Pancreas (tissue), 10 donors: ENCODE measurements at regions not wholly inside any gene's neighbourhood (a gene's known extent, or its start where the extent isn't known, plus 50 kb on each side); places are given as distances from the start of the nearest gene placed in this dataset.

Experiments
- ATAC-seq, 4 donors: fragments of 200-7000 bp; cut with Tn5 transposase; one replicate each; pipeline versions ENCODE4 v1.8.0 to v1.9.1; 2020; ENCODE audit warnings: mild to moderate bottlenecking in 4 of 4, moderate library complexity in 4 of 4
- DNase-seq, 6 donors: peaks; one replicate each; pipeline ENCODE4 v3.0.0-alpha.2; 2020
- FAIRE-seq: peaks from 2 replicates; lab custom pipeline; 2012; peaks lifted over from hg19 to GRCh38; lab: Jason Lieb, UNC
- H3K27ac ChIP-seq, 4 donors: fragments of 200-600 bp; sonication (generic); 1 replicate in 3 of 4; 2 replicates in 1 of 4; pipeline versions ENCODE4 v1.5.0 to v1.8.0; 2020
- H3K27me3 ChIP-seq, 4 donors: fragments of 200-600 bp; one replicate each; pipeline ENCODE4 v1.8.0; 2021
- H3K36me3 ChIP-seq, 3 donors: fragments of 200-600 bp; sonication (generic) in 1 of 3; one replicate each; pipeline versions ENCODE4 v1.5.0 to v1.8.0; 2020 to 2021
- H3K4me1 ChIP-seq, 3 donors: fragments of 200-600 bp; one replicate each; pipeline ENCODE4 v1.8.0; 2021
- H3K4me3 ChIP-seq, 4 donors: fragments of 200-600 bp; sonication (generic) in 2 of 4; one replicate each; pipeline versions ENCODE4 v1.5.0 to v1.8.0; 2020 to 2021
- H3K9me3 ChIP-seq, 4 donors: fragments of 200-600 bp; one replicate each; pipeline ENCODE4 v1.8.0; 2021
- CTCF ChIP-seq, 4 donors: fragments of 200-600 bp; sonication (generic) in 3 of 4; IDR thresholded peaks; one replicate each; pipeline versions ENCODE4 v1.5.0 to v1.8.0; 2021; ENCODE audit warnings: antibody characterized with exemption in 4 of 4
- WGBS, 2 donors: extraction: QIAGEN DNeasy Blood & Tissue Kit; methylation state at CpG; one replicate each; pipeline ENCODE4 v1.1.7; 2013; 5-methylcytosine and 5-hydroxymethylcytosine counted together
- intact Hi-C, 3 donors: fragments of 100-400 bp; cut with DNase I; formaldehyde crosslinking; loops; one replicate each; pipeline versions ENCODE4 v1.11.1 to v1.14.2; 2022
- donor health status: healthy with polysubstance abuse.
- donor health status: DM: no; HTN: no; CAD: no; lungs with moderate emphysema.
- donor health status: DM: no; HTN: no; CAD: no.
- donor health status: control.
- donor health status: control.
- donor health status: Bipolar disorder and iron deficiency.
- donor health status: DM: yes; HTN: yes; CAD: no.
- donor health status: DM: no; HTN: no; CAD: no.
- donor health status: DM: no; HTN: no; CAD: no.
- donor health status: DM: yes; HTN: yes; CAD: no.

DNA sequence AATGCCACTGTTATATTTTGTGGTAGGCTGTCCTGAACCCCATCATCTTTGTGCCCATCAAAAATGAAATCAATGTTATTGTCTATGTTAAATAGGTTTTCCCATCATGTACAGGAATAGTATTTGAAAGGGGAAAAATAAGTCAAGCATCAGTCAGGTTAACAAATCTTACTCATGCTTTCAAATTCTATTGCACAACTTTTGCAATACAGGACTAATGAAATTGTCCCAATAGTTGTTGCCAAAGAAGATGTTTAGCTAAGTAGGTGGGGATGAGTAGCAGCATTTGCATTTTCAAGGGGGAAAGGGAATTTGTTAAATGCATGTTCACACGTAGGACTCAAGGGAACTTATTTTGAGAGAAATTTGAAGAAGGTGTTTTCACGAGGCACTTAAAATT is 962.1 kb downstream of the JRKL start:
- no peak for DNase-seq
- H3K4me1 ChIP-seq, result no peaks in the 10 kb centered on the region
- TF ChIP-seq CTCF (IDR thresholded peaks at IDR 0.05), result no peak
- intact Hi-C loops, result no loop called here
- no peaks in the 10 kb centered on the region for H3K9me3 ChIP-seq
- 50 to 66% methylated on average over 2 of the region's 2 CpGs for WGBS, 2 donors
- FAIRE-seq, result no peak
- H3K4me3 ChIP-seq, result no peak overlapping the region
- ATAC-seq, result no peak
- no peak overlapping the region for H3K27ac ChIP-seq
- no peaks in the 10 kb centered on the region for H3K36me3 ChIP-seq
- no peaks in the 10 kb centered on the region for H3K27me3 ChIP-seq

- TF ChIP-seq CTCF (IDR thresholded peaks at IDR 0.05), result no peak
- intact Hi-C loops, result no loop called here
- H3K27ac ChIP-seq, result no peak overlapping the region
- no peak for DNase-seq
- H3K4me1 ChIP-seq, result no peaks in the 10 kb centered on the region
- no peaks in the 10 kb centered on the region for H3K36me3 ChIP-seq
- 54% methylated on average over 1 of the region's 1 CpG for WGBS, 2 donors
- no peaks in the 10 kb centered on the region for H3K27me3 ChIP-seq
- FAIRE-seq, result no peak
- H3K9me3 ChIP-seq, result no peaks in the 10 kb centered on the region
- H3K4me3 ChIP-seq, result no peak overlapping the region
- ATAC-seq, result no peak
Observed at GRCh38 chr11:97354026-97354425, 964.2 kb downstream of the JRKL start.

DNA sequence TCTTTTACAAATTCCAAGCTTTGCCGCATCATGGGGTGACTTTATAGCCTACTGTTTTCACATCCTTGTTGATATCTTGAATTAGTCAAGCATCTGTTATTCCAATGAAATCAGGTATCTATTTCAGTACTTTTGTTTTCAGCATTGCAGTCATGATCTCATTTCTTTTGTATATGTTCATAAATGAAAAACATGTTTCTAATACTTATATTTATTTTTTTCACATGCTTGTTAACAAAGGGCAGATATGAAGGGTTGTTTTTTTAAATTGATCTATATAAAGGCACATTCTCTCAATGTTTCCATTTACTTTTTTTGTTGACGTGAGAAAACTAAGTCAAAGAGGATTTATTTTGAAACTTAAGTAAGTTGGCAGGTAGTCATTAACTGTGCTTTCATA is 964.8 kb downstream of the JRKL start:
- H3K27ac ChIP-seq, result no peak overlapping the region
- no peaks in the 10 kb centered on the region for H3K36me3 ChIP-seq
- DNase-seq (no peak), FAIRE-seq (no peak), ATAC-seq (no peak)
- WGBS, 2 donors, result 62 to 75% methylated on average over 2 of the region's 2 CpGs
- TF ChIP-seq CTCF (IDR thresholded peaks at IDR 0.05), result no peak
- no peaks in the 10 kb centered on the region for H3K27me3 ChIP-seq
- no peaks in the 10 kb centered on the region for H3K9me3 ChIP-seq
- H3K4me1 ChIP-seq, result no peaks in the 10 kb centered on the region
- intact Hi-C loops, result no loop called here
- no peak overlapping the region for H3K4me3 ChIP-seq

- no peak for TF ChIP-seq CTCF (IDR thresholded peaks at IDR 0.05)
- H3K9me3 ChIP-seq, result no peaks in the 10 kb centered on the region
- no peaks in the 10 kb centered on the region for H3K27me3 ChIP-seq
- no peak overlapping the region for H3K4me3 ChIP-seq
- no peaks in the 10 kb centered on the region for H3K4me1 ChIP-seq
- DNase-seq, result no peak
- no peaks in the 10 kb centered on the region for H3K36me3 ChIP-seq
- intact Hi-C loops, result no loop called here
- H3K27ac ChIP-seq, result no peak overlapping the region
- ATAC-seq, result no peak
- FAIRE-seq, result no peak
Observed at GRCh38 chr11:97355230-97355629, 965.4 kb downstream of the JRKL start.

DNA sequence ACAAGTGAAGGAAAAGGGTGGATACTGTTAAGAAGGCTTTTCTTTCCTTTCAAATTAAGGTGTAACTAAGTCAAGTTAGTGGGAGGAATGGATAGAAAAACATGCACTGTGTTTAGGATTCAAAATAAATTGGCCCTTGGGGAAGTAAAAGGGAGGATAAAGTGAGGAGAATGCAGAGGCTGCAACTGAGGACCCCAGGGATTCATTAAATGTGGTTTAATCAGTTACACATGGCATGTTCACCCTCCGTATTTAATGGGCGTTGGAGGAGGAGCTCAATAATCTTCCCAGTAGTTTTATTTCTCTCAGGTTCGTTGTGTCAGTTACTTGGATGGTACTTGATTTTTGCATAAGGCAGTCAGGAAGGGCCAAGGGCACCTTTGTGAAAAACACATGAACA is 966.3 kb downstream of the JRKL start:
- no peak for TF ChIP-seq CTCF (IDR thresholded peaks at IDR 0.05)
- no peak for ATAC-seq
- DNase-seq, result no peak
- WGBS, 2 donors, result 45 to 51% methylated on average over 3 of the region's 3 CpGs
- Histone ChIP-seq H3K36me3 (no peaks in the 10 kb centered on the region), H3K9me3 (no peaks in the 10 kb centered on the region), H3K27ac (no peak overlapping the region), H3K4me3 (no peak overlapping the region), H3K27me3 (no peaks in the 10 kb centered on the region), H3K4me1 (no peaks in the 10 kb centered on the region)
- intact Hi-C loops, result no loop called here
- no peak for FAIRE-seq
